Heart left ventricle (tissue), 13 donors: ENCODE measurements at regions not wholly inside any gene's neighbourhood (a gene's known extent, or its start where the extent isn't known, plus 50 kb on each side); places are given as distances from the start of the nearest gene placed in this dataset.

Source experiments
- CTCF ChIP-seq, 12 donors: fragments of 200-600 bp; sonication (generic) in 4 of 12; IDR thresholded peaks; one replicate each; pipeline versions ENCODE4 v1.5.0 to v1.8.0; 2018 to 2022; ENCODE audit warnings: antibody characterized with exemption in 12 of 12, mild to moderate bottlenecking in 5 of 12
- POLR2A ChIP-seq, 2 donors: fragments of 450-650 bp; IDR thresholded peaks; one replicate each; pipeline ENCODE4 v1.6.1; 2017; ENCODE audit warnings: antibody characterized with exemption in 2 of 2, mild to moderate bottlenecking in 2 of 2, moderate library complexity in 2 of 2
- donor health status: ischemic (EF 13 %, LVEDD 7.1; RV severe dilation, severe dysfunction).
- donor health status: DM: no; HTN: yes; CAD: no.
- donor health status: DM: no; HTN: no; CAD: no.
- donor health status: ischemic (EF 25% LVEDD 6.9; RV normal size, moderate dysfunction).
- donor health status: ischemic (EF 25% LVEDD 5.7; RV mildly dilated, moderate dysfunction).
- donor health status: ischemic (EF 35%, LVEDD 5.7; RV mildly dilated, moderate dysfunction).
- donor health status: nonischemic (EF 11% LVEDD 7.7; RV severe dilation, severe dysfunction).
- donor health status: DM: yes; HTN: yes; CAD: no.
- donor health status: PGD.
- donor health status: ischemic (EF 29% LVEDD 5.4; RV normal size, mild dysfunction).
- donor health status: nonischemic (EF 23%, LVEDD 6.1; RV moderate dilation, normal function).

DNA sequence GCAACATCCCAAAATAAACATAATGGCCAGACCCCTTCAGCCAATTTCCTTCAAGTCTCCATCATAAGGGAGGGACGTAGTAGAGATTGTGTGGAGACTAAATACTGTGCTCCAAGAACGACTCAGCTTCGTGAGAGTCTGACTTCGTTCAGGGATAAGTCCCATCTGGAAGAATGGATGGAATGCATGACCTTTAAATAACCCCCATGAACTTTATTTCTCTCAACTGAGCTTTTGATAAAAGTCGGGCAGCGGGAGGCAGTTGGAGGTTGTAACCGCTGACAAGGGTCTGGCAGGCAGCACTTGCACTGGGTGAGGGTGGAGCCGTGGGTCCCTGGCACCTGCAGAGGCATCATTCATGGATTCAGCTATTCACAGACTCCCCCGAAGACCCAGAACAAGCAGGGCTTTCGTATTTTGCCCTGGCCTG is 115.9 kb downstream of the ZFP36L2 start:
- TF ChIP-seq CTCF (IDR thresholded peaks at IDR 0.05) = no peak
- TF ChIP-seq POLR2A (IDR thresholded peaks at IDR 0.05) = no peak
